Vagina (tissue), 2 donors: ENCODE measurements at regions not wholly inside any gene's neighbourhood (a gene's known extent, or its start where the extent isn't known, plus 50 kb on each side); places are given as distances from the start of the nearest gene placed in this dataset.

Experiments
- CTCF ChIP-seq, 3 experiments: fragments of 450-650 bp in 2 of 3; fragments of 200-600 bp in 1 of 3; sonication (generic) in 1 of 3; IDR thresholded peaks; one replicate each; pipeline ENCODE4 v1.5.1; 2017 to 2019; ENCODE audit warnings: antibody characterized with exemption in 3 of 3, mild to moderate bottlenecking in 2 of 3, moderate library complexity in 2 of 3
- POLR2A ChIP-seq, 2 donors: fragments of 450-650 bp; IDR thresholded peaks; one replicate each; pipeline ENCODE4 v1.6.1; 2017; ENCODE audit warnings: antibody characterized with exemption in 2 of 2, mild to moderate bottlenecking in 2 of 2, moderate library complexity in 2 of 2
- POLR2AphosphoS5 ChIP-seq, 2 donors: sonication (generic); formaldehyde crosslinking; IDR thresholded peaks; one replicate each; pipeline ENCODE4 v1.9.0; 2017; ENCODE audit warnings: antibody characterized with exemption in 2 of 2, mild to moderate bottlenecking in 2 of 2, low read depth in 1 of 2; ENCODE audit not compliant: insufficient read depth in 1 of 2

GRCh38 chr9:105854026-105854782, 159.9 kb downstream of the TMEM38B start:
- TF ChIP-seq CTCF (IDR thresholded peaks at IDR 0.05) (no peak), POLR2AphosphoS5 (IDR thresholded peaks at IDR 0.05; ENCODE audit: insufficient read depth in 1 of 2, low read depth in 1 of 2) (no peak), POLR2A (IDR thresholded peaks at IDR 0.05) (no peak)
